GM12865 (cell line): ENCODE measurements at regions not wholly inside any gene's neighbourhood (a gene's known extent, or its start where the extent isn't known, plus 50 kb on each side); places are given as distances from the start of the nearest gene placed in this dataset.

Experiments used
- DNase-seq: peaks from one replicate; pipeline ENCODE4 v3.0.0; 2010; ENCODE audit warnings: low read depth
- H3K4me3 ChIP-seq: 2 replicates; pipeline ENCODE4 v1.5.1; 2011; ENCODE audit warnings: mild to moderate bottlenecking, low read depth, low read length, control low read depth
- TF ChIP-seq, protein P1 (sequence below): IDR thresholded peaks from 2 replicates; pipeline ENCODE4 v1.5.1; 2011; ENCODE audit warnings: low read length, control low read depth, low read depth, inconsistent platforms; ENCODE audit not compliant: insufficient read depth; ENCODE audit errors: missing control alignments

DNA sequence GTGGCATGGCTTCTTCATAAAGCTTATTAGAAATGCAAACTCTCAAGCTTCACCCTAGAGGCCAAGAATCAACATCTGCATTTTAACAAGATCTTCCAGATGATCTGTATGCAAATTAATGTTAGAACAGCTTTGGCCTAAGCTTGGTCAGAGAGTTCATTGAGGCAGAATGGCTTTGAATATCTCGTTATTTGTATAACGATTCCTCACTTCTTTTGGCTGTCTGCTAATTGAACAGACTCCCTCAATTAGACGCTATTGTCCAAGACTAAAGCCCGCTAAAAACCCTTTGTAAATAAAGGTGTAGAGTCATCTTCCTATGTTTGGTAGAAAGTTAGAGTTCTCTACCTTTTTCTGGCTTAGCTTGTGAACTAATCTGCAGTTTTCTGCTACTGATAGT, 1453.7 kb downstream of the CDH8 start:
- TF ChIP-seq, protein P1, sequence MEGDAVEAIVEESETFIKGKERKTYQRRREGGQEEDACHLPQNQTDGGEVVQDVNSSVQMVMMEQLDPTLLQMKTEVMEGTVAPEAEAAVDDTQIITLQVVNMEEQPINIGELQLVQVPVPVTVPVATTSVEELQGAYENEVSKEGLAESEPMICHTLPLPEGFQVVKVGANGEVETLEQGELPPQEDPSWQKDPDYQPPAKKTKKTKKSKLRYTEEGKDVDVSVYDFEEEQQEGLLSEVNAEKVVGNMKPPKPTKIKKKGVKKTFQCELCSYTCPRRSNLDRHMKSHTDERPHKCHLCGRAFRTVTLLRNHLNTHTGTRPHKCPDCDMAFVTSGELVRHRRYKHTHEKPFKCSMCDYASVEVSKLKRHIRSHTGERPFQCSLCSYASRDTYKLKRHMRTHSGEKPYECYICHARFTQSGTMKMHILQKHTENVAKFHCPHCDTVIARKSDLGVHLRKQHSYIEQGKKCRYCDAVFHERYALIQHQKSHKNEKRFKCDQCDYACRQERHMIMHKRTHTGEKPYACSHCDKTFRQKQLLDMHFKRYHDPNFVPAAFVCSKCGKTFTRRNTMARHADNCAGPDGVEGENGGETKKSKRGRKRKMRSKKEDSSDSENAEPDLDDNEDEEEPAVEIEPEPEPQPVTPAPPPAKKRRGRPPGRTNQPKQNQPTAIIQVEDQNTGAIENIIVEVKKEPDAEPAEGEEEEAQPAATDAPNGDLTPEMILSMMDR = no peak
- no peak overlapping the region for H3K4me3 ChIP-seq
- no peak for DNase-seq

DNA sequence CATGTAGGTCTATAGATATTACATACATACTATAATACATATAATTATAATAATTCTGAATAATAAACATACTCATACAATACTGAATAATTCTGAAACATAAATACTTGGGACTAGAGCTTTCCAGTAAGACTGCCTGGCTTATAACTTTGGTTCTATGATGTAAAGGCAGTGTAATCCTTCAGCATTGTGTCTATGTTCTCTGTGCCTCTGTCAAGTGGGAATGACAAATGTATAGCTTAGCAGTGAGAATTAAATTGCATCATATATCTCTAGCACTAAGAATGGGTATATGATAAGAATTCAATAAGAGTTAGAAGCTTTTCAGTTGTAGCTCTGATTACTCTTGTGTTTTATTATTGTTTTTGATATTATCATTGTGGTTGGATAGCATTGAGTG, 1469.3 kb downstream of the CDH8 start:
- DNase-seq = no peak
- no peak overlapping the region for H3K4me3 ChIP-seq
- TF ChIP-seq, protein P1 = no peak

DNA sequence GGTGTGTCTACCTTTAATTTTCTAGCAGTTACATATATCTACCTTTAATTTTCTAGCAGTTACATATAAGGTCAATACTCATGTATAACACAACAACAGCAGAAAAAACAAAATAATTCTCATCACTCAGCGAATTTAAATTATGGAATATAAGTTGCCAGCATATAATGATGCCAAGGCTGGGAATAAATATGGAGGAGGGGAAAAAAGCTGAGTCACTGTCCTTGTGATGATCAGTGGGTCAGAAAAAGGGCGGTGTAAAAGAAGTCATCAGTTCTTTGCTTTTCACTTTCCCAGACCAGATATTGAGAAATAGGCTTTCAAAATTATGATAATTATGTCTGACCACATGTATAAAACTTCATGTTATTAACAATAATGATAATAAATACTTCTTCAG, 1471.7 kb downstream of the CDH8 start:
- no peak overlapping the region for H3K4me3 ChIP-seq
- TF ChIP-seq, protein P1 = no peak
- DNase-seq = no peak

DNA sequence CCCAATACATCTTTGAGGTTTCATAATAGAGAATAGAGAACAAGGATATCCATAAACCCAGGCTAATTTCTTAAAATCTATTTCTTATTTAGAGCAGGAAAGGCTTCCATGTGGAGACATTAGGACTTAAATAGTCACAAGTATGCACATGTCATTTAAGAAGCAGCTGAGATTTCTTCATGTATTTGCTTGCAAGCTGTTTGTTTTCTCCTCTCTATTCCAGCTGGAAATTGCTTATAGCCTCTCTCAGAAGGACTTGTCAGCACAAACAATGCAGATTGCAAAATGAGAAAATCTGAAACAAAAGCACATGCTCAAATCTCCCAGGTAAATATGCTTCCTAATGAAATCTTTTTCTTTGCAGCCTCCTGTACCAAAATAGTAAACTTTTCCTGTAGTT, 1473.1 kb downstream of the CDH8 start:
- H3K4me3 ChIP-seq = no peak overlapping the region
- TF ChIP-seq, protein P1 = no peak
- DNase-seq = no peak

DNA sequence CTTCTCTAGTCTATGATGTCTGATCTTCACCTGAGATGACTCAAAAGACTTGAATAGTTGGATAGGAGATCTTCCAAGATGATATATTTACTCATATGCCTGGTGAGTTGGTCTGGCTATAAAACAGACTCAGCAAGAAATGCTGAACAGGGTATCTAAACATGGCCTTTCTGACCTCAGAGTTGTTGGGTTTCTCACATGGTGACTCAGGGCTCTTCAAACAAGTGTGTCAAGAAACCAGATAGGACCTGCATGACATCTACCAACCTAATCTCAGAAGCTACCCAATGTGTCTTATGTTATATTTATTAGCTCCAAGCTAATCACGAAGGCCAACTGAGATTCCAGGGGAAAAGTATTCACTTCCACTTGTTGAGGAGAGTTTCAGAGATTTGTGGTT, 1477.3 kb downstream of the CDH8 start:
- no peak for DNase-seq
- H3K4me3 ChIP-seq = no peak overlapping the region
- TF ChIP-seq, protein P1 = no peak

DNA sequence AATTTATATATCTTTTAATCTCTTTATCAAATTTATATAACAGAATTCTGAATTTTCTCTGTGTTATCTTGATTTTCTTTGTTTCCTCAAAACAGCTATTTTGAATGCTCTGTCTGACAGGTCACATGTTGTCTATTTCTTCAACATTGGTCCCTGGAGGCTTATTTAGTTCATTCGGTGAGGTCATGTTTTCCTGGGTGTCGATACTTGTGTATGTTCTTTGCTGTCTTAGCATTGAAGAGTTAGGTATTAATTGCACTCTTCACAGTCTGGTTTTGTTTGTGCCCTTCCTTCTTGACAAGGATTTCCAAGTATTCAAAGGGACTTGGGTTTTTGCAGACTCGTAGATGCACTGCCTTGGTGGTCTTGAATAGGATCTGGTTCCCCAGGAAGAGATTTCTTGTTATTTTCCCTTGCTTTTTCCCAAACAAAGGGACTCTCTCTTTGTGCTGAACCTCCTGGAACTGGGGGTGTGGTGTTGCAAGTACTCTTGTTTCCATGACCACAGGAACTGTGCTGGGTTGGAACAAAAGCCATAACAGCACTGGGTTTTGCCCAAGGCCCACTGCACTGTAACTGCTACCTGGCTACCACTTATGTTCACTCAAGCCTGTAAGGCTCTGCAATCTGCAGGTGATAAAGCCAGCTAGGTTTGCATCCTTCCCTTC, 1483.0 kb downstream of the CDH8 start:
- TF ChIP-seq, protein P1 = no peak
- no peak overlapping the region for H3K4me3 ChIP-seq
- no peak for DNase-seq

DNA sequence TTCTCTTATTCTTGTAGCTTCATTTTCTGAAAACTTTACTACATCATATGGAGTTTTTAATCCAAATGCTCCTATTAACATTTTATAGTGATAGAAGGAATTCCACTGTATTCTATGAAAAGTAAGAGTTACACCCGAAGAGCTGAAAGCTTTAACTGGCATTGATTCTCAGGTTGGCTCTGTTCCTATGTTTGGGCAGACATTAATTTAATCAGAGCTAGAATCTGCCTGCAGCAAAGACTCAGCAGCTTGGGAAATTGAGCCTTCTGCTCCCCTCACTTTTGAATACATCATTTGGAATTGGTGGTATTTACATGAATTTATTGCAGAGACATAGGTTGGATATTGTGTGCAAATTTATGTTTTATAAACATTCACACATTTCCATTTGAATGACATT, 1494.7 kb downstream of the CDH8 start:
- H3K4me3 ChIP-seq = no peak overlapping the region
- DNase-seq = no peak
- TF ChIP-seq, protein P1 = no peak
